Natural killer cell treated with Interleukin-12 subunit alpha and Interleukin-12 subunit beta and Interleukin-15 and Interleukin-18, amount 100 ng/mL, for 72 hours (primary cell): ENCODE measurements at regions not wholly inside any gene's neighbourhood (a gene's known extent, or its start where the extent isn't known, plus 50 kb on each side); places are given as distances from the start of the nearest gene placed in this dataset.

ENCODE experiments used
- ATAC-seq, 2 donors: fragments of 150-1000 bp; cut with Tn5 transposase in 1 of 2; sonication (Bioruptor Pico), chemical (Tn5 transposase) in 1 of 2; 2 replicates each; pipeline ENCODE4 v1.10.0; 2021
- DNase-seq: peaks from one replicate; pipeline ENCODE4 v3.0.0; 2022; ENCODE audit warnings: low spot score
- H3K27ac Mint-ChIP-seq, 2 donors: 1 replicate in 1 of 2; 2 replicates in 1 of 2; pipeline ENCODE4 v1.8.0; 2022; ENCODE audit warnings: mixed read lengths in 2 of 2, mild to moderate bottlenecking in 1 of 2, moderate library complexity in 1 of 2
- H3K27me3 Mint-ChIP-seq, 2 donors: 1 replicate in 1 of 2; 2 replicates in 1 of 2; pipeline ENCODE4 v1.8.0; 2022; ENCODE audit warnings: mixed read lengths in 2 of 2
- H3K36me3 Mint-ChIP-seq: one replicate; pipeline ENCODE4 v1.8.0; 2022; ENCODE audit warnings: mixed read lengths
- H3K4me1 Mint-ChIP-seq, 2 donors: 1 replicate in 1 of 2; 2 replicates in 1 of 2; pipeline ENCODE4 v1.8.0; 2022; ENCODE audit warnings: low read depth in 2 of 2, mixed read lengths in 2 of 2, mild to moderate bottlenecking in 1 of 2
- H3K4me3 Mint-ChIP-seq: one replicate; pipeline ENCODE4 v1.8.0; 2022; ENCODE audit warnings: mixed read lengths
- H3K9me3 Mint-ChIP-seq: 2 replicates; pipeline ENCODE4 v1.8.0; 2022; ENCODE audit warnings: mixed read lengths

DNA sequence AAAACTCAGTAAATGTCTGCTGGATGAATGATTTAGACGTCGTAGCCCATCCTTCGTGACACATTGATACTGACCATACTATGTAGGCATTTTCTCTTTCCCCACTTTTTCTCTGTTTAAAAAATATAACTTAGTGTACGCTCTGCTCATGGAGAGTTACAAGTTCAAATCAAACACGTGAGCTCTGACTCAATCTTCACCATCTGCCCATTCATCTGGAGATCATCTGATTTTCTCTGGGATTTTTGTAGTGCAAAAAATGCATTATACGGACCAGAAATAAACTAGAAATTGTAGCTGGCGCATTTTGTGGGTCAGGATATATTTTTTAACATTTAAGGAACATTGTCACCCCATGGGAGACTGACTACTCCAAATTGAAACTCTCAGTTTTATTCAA, 124.7 kb upstream of the FAM9B start:
- peaks cover 13% of the 10 kb centered on the region for H3K36me3 Mint-ChIP-seq
- H3K4me1 Mint-ChIP-seq = peaks cover under 1 to 1% of the 10 kb centered on the region in 2 donors
- no peak overlapping the region for H3K4me3 Mint-ChIP-seq
- DNase-seq (no peak), ATAC-seq (no peak)
- H3K27me3 Mint-ChIP-seq = peaks cover 0 to 11% of the 10 kb centered on the region in 2 donors
- no peak overlapping the region for H3K27ac Mint-ChIP-seq
- peaks cover 8% of the 10 kb centered on the region for H3K9me3 Mint-ChIP-seq

DNA sequence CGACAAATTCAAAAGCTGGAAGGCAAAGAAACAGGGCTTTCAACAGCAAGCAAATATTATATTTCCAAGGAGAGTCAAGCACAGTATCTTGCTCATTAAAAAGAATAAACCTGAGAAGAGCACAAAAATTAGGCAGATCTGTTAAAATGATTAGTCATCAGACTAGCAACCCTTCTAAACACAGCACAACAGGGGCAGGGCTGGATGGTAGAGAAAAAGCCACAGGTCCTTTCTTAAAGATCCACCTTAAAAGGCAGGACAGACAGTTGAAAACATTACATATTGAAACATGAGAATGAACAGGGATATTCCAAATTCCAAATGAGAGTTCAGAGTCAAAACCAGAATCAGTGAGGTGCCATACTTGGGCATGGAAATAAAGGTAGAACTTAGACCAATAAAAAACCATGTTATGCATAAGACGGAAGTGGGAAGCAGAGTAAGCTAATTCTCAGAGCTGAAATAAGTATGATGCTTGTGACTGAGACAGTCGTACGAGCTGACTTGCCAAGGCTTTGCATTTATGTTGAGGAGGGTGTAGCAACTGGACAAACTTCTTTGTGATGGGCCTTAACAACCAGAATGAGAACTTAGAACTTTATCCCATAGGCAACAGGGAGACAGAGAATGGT, 126.9 kb upstream of the FAM9B start:
- H3K27me3 Mint-ChIP-seq = peaks cover 0 to 11% of the 10 kb centered on the region in 2 donors
- H3K36me3 Mint-ChIP-seq = peaks cover 14% of the 10 kb centered on the region
- no peak overlapping the region for H3K27ac Mint-ChIP-seq
- peaks cover 8% of the 10 kb centered on the region for H3K9me3 Mint-ChIP-seq
- H3K4me3 Mint-ChIP-seq = no peak overlapping the region
- H3K4me1 Mint-ChIP-seq = peaks cover 11 to 13% of the 10 kb centered on the region in 2 donors
- DNase-seq (no peak), ATAC-seq (no peak)

DNA sequence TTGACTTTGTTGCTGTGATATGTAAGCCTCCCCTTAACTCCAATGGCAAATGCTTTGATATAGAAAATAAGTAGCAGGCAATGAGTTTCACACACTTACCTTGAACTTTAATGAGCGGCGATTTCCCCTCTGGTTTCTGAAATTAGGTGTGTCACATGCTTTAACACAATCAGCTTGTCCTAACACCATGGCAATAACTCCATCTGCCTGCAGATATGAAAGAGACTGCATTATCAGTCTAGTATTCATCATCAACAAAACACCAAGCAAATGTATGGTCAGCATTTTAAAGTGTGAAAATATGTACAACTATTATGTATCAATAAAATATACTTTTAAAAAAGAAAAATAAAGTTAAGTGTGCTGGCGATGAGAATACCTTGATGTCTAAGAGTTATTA, 128.8 kb upstream of the FAM9B start:
- DNase-seq (no peak), ATAC-seq (no peak)
- no peak overlapping the region for H3K27ac Mint-ChIP-seq
- H3K4me1 Mint-ChIP-seq = peaks cover 14 to 18% of the 10 kb centered on the region in 2 donors
- peaks cover 8% of the 10 kb centered on the region for H3K9me3 Mint-ChIP-seq
- H3K36me3 Mint-ChIP-seq = peaks cover 15% of the 10 kb centered on the region
- peaks cover 0 to 6% of the 10 kb centered on the region in 2 donors for H3K27me3 Mint-ChIP-seq
- H3K4me3 Mint-ChIP-seq = no peak overlapping the region

DNA sequence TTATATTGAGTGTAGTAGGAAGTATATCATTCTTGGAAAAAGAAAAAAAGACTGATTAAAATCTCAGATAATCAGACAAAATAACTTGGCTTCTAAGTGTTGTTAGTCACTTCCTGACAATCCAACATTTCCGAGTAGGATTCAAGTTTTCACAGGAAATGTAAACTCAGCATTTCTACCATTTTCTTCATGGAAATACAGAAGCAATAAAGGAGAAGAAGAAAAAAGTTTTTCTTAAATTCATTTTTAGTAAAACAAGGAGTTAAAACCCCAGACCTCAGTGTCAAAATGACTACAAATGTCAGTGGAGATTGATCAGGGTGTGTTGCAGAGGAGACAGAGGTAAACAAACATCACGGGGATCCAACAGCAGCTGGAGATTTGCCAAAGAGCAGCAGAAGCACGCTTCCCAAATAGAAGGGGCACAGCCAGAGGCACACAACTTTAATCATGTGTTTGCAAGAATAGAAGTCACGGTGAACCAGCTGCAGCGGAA, 129.3 kb upstream of the FAM9B start:
- Mint-ChIP-seq H3K27me3 (peaks cover 0 to 6% of the 10 kb centered on the region in 2 donors), H3K36me3 (peaks cover 15% of the 10 kb centered on the region), H3K4me3 (no peak overlapping the region), H3K9me3 (peaks cover 8% of the 10 kb centered on the region), H3K27ac (no peak overlapping the region), H3K4me1 (peaks cover 14 to 18% of the 10 kb centered on the region in 2 donors)
- no peak for DNase-seq
- ATAC-seq = no peak

DNA sequence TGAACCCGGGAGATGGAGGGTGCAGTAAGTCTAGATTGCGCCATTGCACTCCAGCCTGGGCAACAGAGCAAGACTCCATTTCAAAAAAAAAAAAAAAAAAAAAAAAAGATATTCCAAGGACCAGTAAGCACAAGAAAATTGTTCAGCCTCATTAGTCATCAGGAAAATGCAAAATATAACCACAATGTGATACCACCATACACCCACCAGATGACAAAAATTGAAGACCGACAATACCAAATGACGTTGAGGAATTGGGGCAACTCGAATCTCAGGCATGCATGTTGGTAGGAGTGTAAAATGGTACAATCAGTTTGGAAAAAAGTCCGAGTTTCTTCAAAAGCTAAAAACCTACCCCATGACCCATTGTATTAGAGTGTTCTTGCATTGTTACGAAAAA, 130.2 kb upstream of the FAM9B start:
- H3K27me3 Mint-ChIP-seq = peaks cover 0 to 6% of the 10 kb centered on the region in 2 donors
- H3K9me3 Mint-ChIP-seq = peaks cover 8% of the 10 kb centered on the region
- ATAC-seq (no peak), DNase-seq (no peak)
- no peak overlapping the region for H3K27ac Mint-ChIP-seq
- peaks cover 15% of the 10 kb centered on the region for H3K36me3 Mint-ChIP-seq
- no peak overlapping the region for H3K4me3 Mint-ChIP-seq
- H3K4me1 Mint-ChIP-seq = peaks cover 14 to 18% of the 10 kb centered on the region in 2 donors

GRCh38 chrX:9164533-9165426, 130.9 kb upstream of the FAM9B start:
- H3K4me3 Mint-ChIP-seq = peak overlapping the region; percentile 77
- no peak for DNase-seq
- H3K36me3 Mint-ChIP-seq = peaks cover 15% of the 10 kb centered on the region
- H3K27ac Mint-ChIP-seq = peak overlapping the region; percentile 5 to 65
- peaks cover 0 to 6% of the 10 kb centered on the region in 2 donors for H3K27me3 Mint-ChIP-seq
- H3K4me1 Mint-ChIP-seq = peaks cover 14 to 18% of the 10 kb centered on the region in 2 donors
- peaks cover 8% of the 10 kb centered on the region for H3K9me3 Mint-ChIP-seq
- ATAC-seq = no peak

- H3K4me1 Mint-ChIP-seq = peaks cover 14 to 18% of the 10 kb centered on the region in 2 donors
- DNase-seq (no peak), ATAC-seq (no peak)
- H3K9me3 Mint-ChIP-seq = peaks cover 2% of the 10 kb centered on the region
- H3K27ac Mint-ChIP-seq = no peak overlapping the region
- peaks cover 0 to 2% of the 10 kb centered on the region in 2 donors for H3K27me3 Mint-ChIP-seq
- H3K4me3 Mint-ChIP-seq = no peak overlapping the region
- H3K36me3 Mint-ChIP-seq = peaks cover 6% of the 10 kb centered on the region
These were observed 132.6 kb upstream of the FAM9B start for GRCh38 chrX:9166584-9166944.

DNA sequence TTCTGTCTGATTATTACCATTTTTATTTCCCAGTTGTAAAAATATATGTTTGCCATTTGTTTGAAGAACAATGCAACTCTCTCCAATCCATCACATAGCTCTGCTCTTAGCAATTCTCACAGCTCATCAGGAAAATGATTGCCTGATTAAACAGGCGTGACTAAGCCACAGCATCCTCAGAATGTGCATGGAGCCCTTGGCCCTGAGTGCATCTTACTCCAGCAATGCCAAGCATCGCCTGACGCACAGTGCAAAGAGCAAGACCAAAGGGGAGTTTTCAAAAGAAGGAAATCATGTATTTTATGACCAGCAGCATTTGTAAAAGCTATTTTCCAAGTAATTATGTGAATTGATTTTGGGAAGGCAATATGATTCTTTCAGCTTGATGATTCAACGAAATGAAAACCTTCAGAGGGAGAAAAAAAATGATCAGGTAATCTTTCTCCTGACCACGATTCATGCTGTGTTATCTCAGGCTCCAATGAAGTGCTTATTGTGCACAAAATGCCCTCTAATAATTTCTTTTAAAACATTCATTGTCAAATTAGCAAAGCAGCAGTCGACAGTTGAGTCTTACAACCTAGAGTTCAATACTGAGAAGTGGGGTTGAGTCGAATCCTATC, 138.0 kb upstream of the FAM9B start:
- DNase-seq (no peak), ATAC-seq (no peak)
- Mint-ChIP-seq H3K4me1 (no peaks in the 10 kb centered on the region), H3K27ac (no peak overlapping the region), H3K36me3 (no peaks in the 10 kb centered on the region), H3K27me3 (no peaks in the 10 kb centered on the region), H3K4me3 (no peak overlapping the region), H3K9me3 (no peaks in the 10 kb centered on the region)

- no peak for ATAC-seq
- Mint-ChIP-seq H3K9me3 (no peaks in the 10 kb centered on the region), H3K27ac (no peak overlapping the region), H3K36me3 (no peaks in the 10 kb centered on the region), H3K27me3 (no peaks in the 10 kb centered on the region), H3K4me3 (no peak overlapping the region), H3K4me1 (no peaks in the 10 kb centered on the region)
- no peak for DNase-seq
These were observed 138.5 kb upstream of the FAM9B start for GRCh38 chrX:9172464-9172850.

- Mint-ChIP-seq H3K27me3 (peaks cover 0 to 7% of the 10 kb centered on the region in 2 donors), H3K36me3 (no peaks in the 10 kb centered on the region), H3K9me3 (no peaks in the 10 kb centered on the region), H3K4me1 (no peaks in the 10 kb centered on the region), H3K27ac (no peak overlapping the region), H3K4me3 (no peak overlapping the region)
- ATAC-seq (no peak), DNase-seq (no peak)
These were observed 146.7 kb upstream of the FAM9B start for GRCh38 chrX:9180623-9181022.

- no peaks in the 10 kb centered on the region for H3K9me3 Mint-ChIP-seq
- H3K4me3 Mint-ChIP-seq = no peak overlapping the region
- no peaks in the 10 kb centered on the region for H3K4me1 Mint-ChIP-seq
- peaks cover 0 to 14% of the 10 kb centered on the region in 2 donors for H3K27me3 Mint-ChIP-seq
- no peaks in the 10 kb centered on the region for H3K36me3 Mint-ChIP-seq
- H3K27ac Mint-ChIP-seq = no peak overlapping the region
- DNase-seq (no peak), ATAC-seq (no peak)
These were observed 148.1 kb upstream of the FAM9B start for GRCh38 chrX:9182041-9182440.

DNA sequence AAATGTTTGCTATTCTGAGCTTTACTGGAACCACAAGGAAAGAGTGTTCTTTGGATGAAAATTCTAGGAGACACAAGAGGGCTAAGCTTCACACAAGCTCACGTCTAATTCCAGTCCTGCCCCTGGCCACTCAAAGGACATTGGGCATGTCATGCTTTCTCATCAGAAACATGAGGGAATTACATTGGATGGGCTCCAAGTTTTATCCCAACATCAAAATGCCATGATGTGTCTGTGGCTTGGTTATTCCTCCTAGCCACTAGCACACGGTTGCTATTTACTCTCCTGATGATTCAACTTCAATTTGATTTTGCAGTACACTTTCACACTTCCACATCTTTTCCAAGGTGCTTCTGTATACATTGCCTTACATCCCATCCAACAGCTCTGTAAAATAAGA, 149.6 kb upstream of the FAM9B start:
- Mint-ChIP-seq H3K27me3 (peaks cover 0 to 21% of the 10 kb centered on the region in 2 donors), H3K9me3 (no peaks in the 10 kb centered on the region)
- no peak for ATAC-seq

GRCh38 chrX:9184211-9184610, 150.3 kb upstream of the FAM9B start:
- H3K27me3 Mint-ChIP-seq = peaks cover 0 to 23% of the 10 kb centered on the region in 2 donors
- no peak overlapping the region for H3K4me3 Mint-ChIP-seq
- ATAC-seq = no peak
- no peaks in the 10 kb centered on the region for H3K36me3 Mint-ChIP-seq
- no peaks in the 10 kb centered on the region for H3K4me1 Mint-ChIP-seq
- DNase-seq = no peak
- no peak overlapping the region for H3K27ac Mint-ChIP-seq
- H3K9me3 Mint-ChIP-seq = no peaks in the 10 kb centered on the region

More for the DNA sequence above, 149.6 kb upstream of the FAM9B start:
- no peak overlapping the region for H3K4me3 Mint-ChIP-seq
- H3K4me1 Mint-ChIP-seq = no peaks in the 10 kb centered on the region
- no peak for DNase-seq
- H3K27ac Mint-ChIP-seq = no peak overlapping the region
- no peaks in the 10 kb centered on the region for H3K36me3 Mint-ChIP-seq

DNA sequence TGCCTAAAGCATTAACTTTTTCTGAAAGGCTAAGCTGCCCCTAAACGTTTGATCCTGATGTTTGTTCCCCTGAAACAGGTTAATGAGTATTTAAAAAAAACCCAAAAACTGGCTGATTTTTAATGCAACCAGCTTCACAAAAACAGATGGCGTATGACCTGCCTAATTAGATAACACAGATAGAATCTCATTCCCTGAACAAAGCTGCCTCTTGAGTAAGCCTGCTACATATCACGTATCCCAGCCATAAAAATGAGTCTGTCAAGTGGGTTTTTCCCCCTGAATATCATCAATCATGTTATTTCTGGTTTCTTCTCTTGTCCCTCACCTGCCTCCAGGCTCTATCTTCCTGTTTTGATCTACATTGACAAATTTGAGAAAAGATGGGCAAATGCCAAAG, 154.2 kb upstream of the FAM9B start:
- Mint-ChIP-seq H3K9me3 (no peaks in the 10 kb centered on the region), H3K27ac (no peak overlapping the region), H3K36me3 (no peaks in the 10 kb centered on the region), H3K27me3 (peaks cover 0 to 23% of the 10 kb centered on the region in 2 donors), H3K4me3 (no peak overlapping the region), H3K4me1 (no peaks in the 10 kb centered on the region)
- DNase-seq = no peak
- ATAC-seq = no peak
